H1 (cell line): ENCODE measurements at regions not wholly inside any gene's neighbourhood (a gene's known extent, or its start where the extent isn't known, plus 50 kb on each side); places are given as distances from the start of the nearest gene placed in this dataset.

Experiments
- CTCF ChIA-PET: fragments of 300-600 bp; sonication (Branson Sonifier 250); formaldehyde crosslinking; loops from one replicate; lab custom pipeline; 2021; ENCODE audit not compliant: partially characterized antibody; lab: Charles Lee
- POLR2A ChIA-PET: fragments of 300-600 bp; sonication (Branson Sonifier 250); formaldehyde crosslinking; loops from one replicate; lab custom pipeline; 2021; ENCODE audit warnings: inconsistent platforms; ENCODE audit not compliant: partially characterized antibody; lab: Charles Lee
- DNase-seq, 2 experiments: peaks; one replicate each; pipeline versions ENCODE4 v3.0.0 to v3.0.0-alpha.2; 2010 to 2022; ENCODE audit warnings: low spot score in 2 of 2, low read depth in 1 of 2, mixed read lengths in 1 of 2
- FAIRE-seq: peaks from 2 replicates; lab custom pipeline; 2011; peaks lifted over from hg19 to GRCh38; lab: Jason Lieb, UNC
- H2AFZ ChIP-seq: 2 replicates; pipeline ENCODE4 v1.8.1; 2012; ENCODE audit warnings: low read length, inconsistent platforms
- H2AK5ac ChIP-seq: 2 replicates; pipeline ENCODE4 v1.6.1; 2013; ENCODE audit warnings: low read depth, low read length
- H2BK120ac ChIP-seq: replicated peaks from 2 replicates; pipeline ENCODE3; 2013; ENCODE audit warnings: low read depth, low read length, inconsistent platforms
- H2BK12ac ChIP-seq: 2 replicates; pipeline ENCODE4 v1.6.1; 2013; ENCODE audit warnings: low read depth, low read length
- H2BK15ac ChIP-seq: 2 replicates; pipeline ENCODE4 v1.6.1; 2013; ENCODE audit warnings: low read length
- H2BK20ac ChIP-seq: 2 replicates; pipeline ENCODE4 v1.6.1; 2013; ENCODE audit warnings: low read length
- H2BK5ac ChIP-seq: 2 replicates; pipeline ENCODE4 v1.6.1; 2013; ENCODE audit warnings: low read depth, low read length
- H3K14ac ChIP-seq: 2 replicates; pipeline ENCODE4 v1.6.1; 2013; ENCODE audit warnings: inconsistent platforms; ENCODE audit not compliant: insufficient read length
- H3K18ac ChIP-seq: 2 replicates; pipeline ENCODE4 v1.6.1; 2013; ENCODE audit warnings: low read length; ENCODE audit errors: extremely low read depth
- H3K23ac ChIP-seq: 2 replicates; pipeline ENCODE4 v1.6.1; 2013; ENCODE audit warnings: inconsistent platforms; ENCODE audit not compliant: insufficient read length
- H3K23me2 ChIP-seq: 2 replicates; pipeline ENCODE4 v1.6.1; 2013; ENCODE audit warnings: low read depth, low read length
- H3K27ac ChIP-seq: 2 replicates; pipeline ENCODE4 v1.6.1; 2011; ENCODE audit warnings: low read depth, low read length, inconsistent platforms
- H3K27me3 ChIP-seq, 4 experiments: replicated peaks in 1 of 4; 1 replicate in 1 of 4; 2 replicates in 3 of 4; pipeline versions ENCODE4 v1.6.1 to v1.8.1; 2011 to 2013; ENCODE audit warnings: low read length in 3 of 4, mild to moderate bottlenecking in 3 of 4, inconsistent platforms in 2 of 4, mixed read lengths in 2 of 4, moderate library complexity in 1 of 4; ENCODE audit not compliant: control insufficient read depth in 3 of 4, insufficient read depth in 3 of 4; ENCODE audit errors: extremely low read depth in 1 of 4
- H3K36me3 ChIP-seq, 4 experiments: 2 replicates each; pipeline versions ENCODE4 v1.6.1 to v1.8.1; 2011 to 2013; ENCODE audit warnings: mild to moderate bottlenecking in 4 of 4, low read length in 3 of 4, moderate library complexity in 2 of 4, control low read depth in 1 of 4, inconsistent platforms in 1 of 4; ENCODE audit not compliant: insufficient read depth in 4 of 4, control insufficient read depth in 2 of 4
- H3K4ac ChIP-seq: replicated peaks from 2 replicates; pipeline ENCODE3; 2013; ENCODE audit warnings: low read length, low read depth, mixed read lengths, inconsistent platforms; ENCODE audit not compliant: insufficient read length
- H3K4me1 ChIP-seq, 4 experiments: replicated peaks in 1 of 4; 1 replicate in 1 of 4; 2 replicates in 3 of 4; pipeline versions ENCODE4 v1.6.1 to v1.8.1; 2011 to 2013; ENCODE audit warnings: low read length in 3 of 4, inconsistent platforms in 2 of 4, mixed read lengths in 1 of 4; ENCODE audit not compliant: insufficient read depth in 4 of 4, control insufficient read depth in 3 of 4
- H3K4me2 ChIP-seq, 2 experiments: 2 replicates each; pipeline versions ENCODE4 v1.6.1 to v1.8.1; 2011 to 2013; ENCODE audit warnings: low read depth in 2 of 2, low read length in 2 of 2, control low read depth in 1 of 2, inconsistent platforms in 1 of 2, mild to moderate bottlenecking in 1 of 2; ENCODE audit not compliant: insufficient read depth in 1 of 2
- H3K4me3 ChIP-seq, 4 experiments: fragments of 200-600, 300-600 bp in 1 of 4; sonication (generic), shearing (Covaris generic), sonication (Bioruptor Twin) in 1 of 4; 2 replicates each; pipeline versions ENCODE4 v1.5.1 to v1.8.1; 2011 to 2016; ENCODE audit warnings: low read length in 4 of 4, low read depth in 3 of 4, control low read depth in 2 of 4, inconsistent platforms in 2 of 4, mild to moderate bottlenecking in 2 of 4, mixed read lengths in 1 of 4, moderate library complexity in 1 of 4; ENCODE audit not compliant: insufficient read depth in 2 of 4; ENCODE audit errors: extremely low read depth in 1 of 4
- H3K56ac ChIP-seq: replicated peaks from 2 replicates; pipeline ENCODE3; 2013; ENCODE audit warnings: low read depth, mild to moderate bottlenecking, mixed read lengths, low read length, inconsistent platforms; ENCODE audit not compliant: insufficient read length
- H3K79me1 ChIP-seq: 2 replicates; pipeline ENCODE4 v1.6.1; 2013; ENCODE audit warnings: low read depth, low read length, control low read depth
- H3K79me2 ChIP-seq, 2 experiments: 2 replicates each; pipeline versions ENCODE4 v1.6.1 to v1.8.1; 2012 to 2013; ENCODE audit warnings: low read length in 2 of 2, mild to moderate bottlenecking in 2 of 2, inconsistent platforms in 1 of 2; ENCODE audit not compliant: insufficient read depth in 2 of 2, control insufficient read depth in 1 of 2
- H3K9ac ChIP-seq, 4 experiments: replicated peaks in 1 of 4; 1 replicate in 1 of 4; 2 replicates in 3 of 4; pipeline versions ENCODE4 v1.6.1 to v1.8.1; 2011 to 2013; ENCODE audit warnings: low read depth in 3 of 4, low read length in 3 of 4, control low read depth in 2 of 4, mild to moderate bottlenecking in 2 of 4, moderate library complexity in 2 of 4, inconsistent platforms in 1 of 4; ENCODE audit errors: extremely low read depth in 1 of 4
- H3K9me3 ChIP-seq, 2 experiments: 2 replicates each; pipeline versions ENCODE4 v1.6.1 to v1.8.1; 2012 to 2013; ENCODE audit warnings: mild to moderate bottlenecking in 2 of 2, moderate library complexity in 2 of 2, control low read depth in 1 of 2, inconsistent platforms in 1 of 2, low read depth in 1 of 2, low read length in 1 of 2, mixed read lengths in 1 of 2; ENCODE audit not compliant: insufficient read depth in 2 of 2
- H4K20me1 ChIP-seq, 2 experiments: replicated peaks in 1 of 2; 2 replicates each; pipeline versions ENCODE3 to v1.8.1; 2011 to 2013; ENCODE audit warnings: inconsistent platforms in 2 of 2, low read length in 2 of 2, mild to moderate bottlenecking in 1 of 2; ENCODE audit not compliant: insufficient read depth in 2 of 2, control insufficient read depth in 1 of 2
- H4K5ac ChIP-seq: 2 replicates; pipeline ENCODE4 v1.6.1; 2013; ENCODE audit warnings: low read length, low read depth, mixed read lengths, inconsistent platforms; ENCODE audit not compliant: insufficient read length
- H4K8ac ChIP-seq: 2 replicates; pipeline ENCODE4 v1.8.0; 2013; ENCODE audit warnings: mild to moderate bottlenecking, moderate library complexity, low read length, inconsistent platforms; ENCODE audit not compliant: insufficient read depth; ENCODE audit errors: extremely low read depth
- H4K91ac ChIP-seq: replicated peaks from 2 replicates; pipeline ENCODE3; 2013; ENCODE audit warnings: low read length, mixed read lengths, inconsistent platforms; ENCODE audit not compliant: insufficient read length
- CTBP2 ChIP-seq: IDR thresholded peaks from 2 replicates; pipeline ENCODE4 v1.7.0; 2011; ENCODE audit warnings: borderline replicate concordance, mild to moderate bottlenecking, moderate library complexity, mixed read lengths, low read length; ENCODE audit not compliant: insufficient read depth, insufficient read length
- EGR1 ChIP-seq: IDR thresholded peaks from 2 replicates; pipeline ENCODE4 v1.6.1; 2011; ENCODE audit warnings: low read depth, low read length, borderline replicate concordance
- JUN ChIP-seq: IDR thresholded peaks from 2 replicates; pipeline ENCODE4 v1.6.1; 2011; ENCODE audit warnings: low read depth, mild to moderate bottlenecking, improper control_type of control experiment, low read length
- NRF1 ChIP-seq: IDR thresholded peaks from 2 replicates; pipeline ENCODE4 v1.6.1; 2011; ENCODE audit warnings: mild to moderate bottlenecking, low read depth, low read length, improper control_type of control experiment
- SIX5 ChIP-seq: IDR thresholded peaks from 2 replicates; pipeline ENCODE4 v1.6.1; 2011; ENCODE audit warnings: mild to moderate bottlenecking, low read depth, low read length
- SP1 ChIP-seq: IDR thresholded peaks from 2 replicates; pipeline ENCODE4 v1.6.1; 2011; ENCODE audit warnings: low read depth, low read length
- TAF1 ChIP-seq: IDR thresholded peaks from 2 replicates; pipeline ENCODE4 v1.6.1; 2011; ENCODE audit warnings: mild to moderate bottlenecking, low read depth, low read length

GRCh38 chr1:106705971-106706370 lies 350.5 kb upstream of the PRMT6 start:
- H2BK15ac ChIP-seq = no peak overlapping the region
- no peak overlapping the region for H3K14ac ChIP-seq
- DNase-seq (no peak), FAIRE-seq (no peak)
- H4K20me1 ChIP-seq = no peaks in the 10 kb centered on the region
- H3K23ac ChIP-seq = no peak overlapping the region
- POLR2A ChIA-PET = no interaction called here
- no peak overlapping the region for H3K4me2 ChIP-seq
- no peaks in the 10 kb centered on the region for H3K4me1 ChIP-seq
- no peaks in the 10 kb centered on the region for H3K27me3 ChIP-seq
- no peak overlapping the region for H2BK5ac ChIP-seq
- no peaks in the 10 kb centered on the region for H3K36me3 ChIP-seq
- no peaks in the 10 kb centered on the region for H3K79me2 ChIP-seq
- CTCF ChIA-PET = no interaction called here
- no peaks in the 10 kb centered on the region for H3K23me2 ChIP-seq
- H4K5ac ChIP-seq = no peak overlapping the region
- TF ChIP-seq JUN (no peak), NRF1 (no peak), SIX5 (no peak), SP1 (no peak), CTBP2 (no peak), TAF1 (no peak), EGR1 (no peak)
- no peak overlapping the region for H2AFZ ChIP-seq
- H3K4me3 ChIP-seq = no peak overlapping the region
- no peak overlapping the region for H2BK120ac ChIP-seq
- no peak overlapping the region for H3K4ac ChIP-seq
- H4K91ac ChIP-seq = no peak overlapping the region
- H3K79me1 ChIP-seq = no peaks in the 10 kb centered on the region
- no peak overlapping the region for H3K56ac ChIP-seq
- no peak overlapping the region for H4K8ac ChIP-seq
- H3K27ac ChIP-seq = no peak overlapping the region
- H2AK5ac ChIP-seq = no peak overlapping the region
- no peak overlapping the region for H3K18ac ChIP-seq
- H3K9me3 ChIP-seq = no peaks in the 10 kb centered on the region
- H3K9ac ChIP-seq = no peak overlapping the region
- H2BK20ac ChIP-seq = no peak overlapping the region
- no peak overlapping the region for H2BK12ac ChIP-seq
